HepG2 (cell line): ENCODE measurements at regions not wholly inside any gene's neighbourhood (a gene's known extent, or its start where the extent isn't known, plus 50 kb on each side); places are given as distances from the start of the nearest gene placed in this dataset.

Source experiments
- ATAC-seq: fragments of 200-7000 bp; cut with Tn5 transposase; 3 replicates; pipeline ENCODE4 v1.9.1; 2020; ENCODE audit warnings: mild to moderate bottlenecking, moderate library complexity
- BruUV-seq: library from RNA; stranded (reverse); fragments of 400-500 nt; replicated peaks from 2 replicates; lab custom pipeline; 2021; lab: Mats Ljungman, UMichigan
- CTCF ChIA-PET: fragments of 300-600 bp; formaldehyde crosslinking; extraction: SDS; loops from one replicate; lab custom pipeline; 2021; ENCODE audit warnings: low total read pairs, inconsistent platforms, low intra/inter-chr PET ratio; lab: Yijun Ruan, JAX
- POLR2A ChIA-PET: fragments of 350-600 bp; sonication (Branson Sonifier 250); formaldehyde crosslinking; loops from one replicate; lab custom pipeline; 2020; ENCODE audit warnings: antibody characterized with exemption, inconsistent platforms; lab: Yijun Ruan, JAX
- DNase-seq: peaks from one replicate; pipeline ENCODE4 v3.0.0-alpha.2; 2015; ENCODE audit warnings: low spot score
- FAIRE-seq: peaks from 3 replicates; lab custom pipeline; 2011; peaks lifted over from hg19 to GRCh38; lab: Jason Lieb, UNC
- H2AFZ ChIP-seq: one replicate; pipeline ENCODE4 v1.6.1; 2011; ENCODE audit warnings: low read length, inconsistent platforms
- H3K27ac ChIP-seq: fragments of 300-600 bp; 3 replicates; pipeline ENCODE4 v1.8.0; 2011; ENCODE audit warnings: mixed run types, mild to moderate bottlenecking, mixed read lengths, low read length, inconsistent platforms; ENCODE audit not compliant: insufficient read depth; ENCODE audit errors: extremely low read length
- H3K27me3 ChIP-seq, 2 experiments: fragments of 200-600 bp in 1 of 2; 2 replicates in 1 of 2; 3 replicates in 1 of 2; pipeline versions ENCODE4 v1.6.0 to v1.8.0; 2011; ENCODE audit warnings: low read length in 2 of 2, mild to moderate bottlenecking in 2 of 2, moderate library complexity in 2 of 2, inconsistent platforms in 1 of 2; ENCODE audit not compliant: insufficient read depth in 2 of 2, control insufficient read depth in 1 of 2
- H3K36me3 ChIP-seq, 2 experiments: fragments of 200-600 bp in 1 of 2; replicated peaks in 1 of 2; 2 replicates in 1 of 2; 3 replicates in 1 of 2; pipeline versions ENCODE4 v1.5.1 to v1.8.0; 2011; ENCODE audit warnings: low read length in 2 of 2, inconsistent platforms in 1 of 2; ENCODE audit not compliant: insufficient read depth in 2 of 2, control insufficient read depth in 1 of 2
- H3K4me1 ChIP-seq: 2 replicates; pipeline ENCODE4 v1.5.1; 2012; ENCODE audit warnings: low read length, inconsistent platforms; ENCODE audit not compliant: insufficient read depth
- H3K4me2 ChIP-seq: 2 replicates; pipeline ENCODE4 v1.6.0; 2011; ENCODE audit warnings: low read depth, low read length, inconsistent platforms
- H3K4me3 ChIP-seq, 3 experiments: fragments of 200-600 bp in 1 of 3; sonication (generic), shearing (Covaris generic) in 1 of 3; replicated peaks in 1 of 3; 2 replicates each; pipeline ENCODE4 v1.5.1; 2011 to 2016; ENCODE audit warnings: low read length in 3 of 3, inconsistent platforms in 2 of 3, low read depth in 2 of 3, mild to moderate bottlenecking in 2 of 3, control low read depth in 1 of 3, mixed read lengths in 1 of 3; ENCODE audit not compliant: insufficient read depth in 1 of 3
- H3K79me2 ChIP-seq: one replicate; pipeline ENCODE4 v1.6.1; 2011; ENCODE audit warnings: low read length, inconsistent platforms; ENCODE audit not compliant: insufficient read depth
- H3K9ac ChIP-seq: 2 replicates; pipeline ENCODE4 v1.6.0; 2011; ENCODE audit warnings: mild to moderate bottlenecking, low read depth, low read length, inconsistent platforms; ENCODE audit not compliant: insufficient read depth
- H3K9me3 ChIP-seq: 2 replicates; pipeline ENCODE4 v1.5.1; 2012; ENCODE audit warnings: mild to moderate bottlenecking, low read length
- H4K20me1 ChIP-seq: 2 replicates; pipeline ENCODE4 v1.6.0; 2011; ENCODE audit warnings: inconsistent platforms, mild to moderate bottlenecking, low read length, moderate library complexity; ENCODE audit not compliant: insufficient read depth
- ASH2L ChIP-seq: fragments of 300-600, 200-600 bp; sonication (generic); IDR thresholded peaks from 2 replicates; pipeline ENCODE4 v1.7.0; 2017; ENCODE audit warnings: low read depth, mild to moderate bottlenecking, moderate library complexity, mixed read lengths, low read length; ENCODE audit not compliant: insufficient read length
- ATF7-NPFF ChIP-seq: sonication (generic); formaldehyde crosslinking; IDR thresholded peaks from 2 replicates; pipeline ENCODE4 v1.8.1; 2023; ENCODE audit warnings: mild to moderate bottlenecking, low read depth, missing genetic modification reagents, moderate library complexity
- JUND ChIP-seq: sonication (generic); formaldehyde crosslinking; IDR thresholded peaks from 2 replicates; pipeline ENCODE4 v1.8.0; 2022; ENCODE audit warnings: mild to moderate bottlenecking, missing genetic modification reagents
- KDM5B ChIP-seq: sonication (generic); formaldehyde crosslinking; IDR thresholded peaks from 2 replicates; pipeline ENCODE4 v1.4.0; 2020; ENCODE audit warnings: missing genetic modification reagents, mild to moderate bottlenecking, borderline replicate concordance
- PITX1 ChIP-seq: sonication (generic); formaldehyde crosslinking; IDR thresholded peaks from 2 replicates; pipeline ENCODE4 v1.5.1; 2020; ENCODE audit warnings: mild to moderate bottlenecking, missing genetic modification reagents
- SALL2 ChIP-seq: sonication (generic); formaldehyde crosslinking; IDR thresholded peaks from 2 replicates; pipeline ENCODE4 v1.8.1; 2023; ENCODE audit warnings: mild to moderate bottlenecking, missing genetic modification reagents, inconsistent platforms
- SMYD3 ChIP-seq: sonication (generic); formaldehyde crosslinking; IDR thresholded peaks from 2 replicates; pipeline ENCODE4 v1.8.1; 2023; ENCODE audit warnings: mild to moderate bottlenecking, missing genetic modification reagents
- SSRP1 ChIP-seq: IDR thresholded peaks from 2 replicates; pipeline ENCODE4 v1.6.1; 2016; ENCODE audit warnings: control low read depth
- TSC22D2 ChIP-seq: sonication (generic); formaldehyde crosslinking; IDR thresholded peaks from 2 replicates; pipeline ENCODE4 v1.5.1; 2020; ENCODE audit warnings: missing genetic modification reagents, mild to moderate bottlenecking, borderline replicate concordance
- ZFP36 ChIP-seq: fragments of 150-350 bp; IDR thresholded peaks from 2 replicates; pipeline ENCODE4 v1.6.1; 2018; ENCODE audit warnings: borderline replicate concordance, low read length, low read depth; ENCODE audit not compliant: partially characterized antibody
- ZNF20 ChIP-seq: sonication (generic); formaldehyde crosslinking; IDR thresholded peaks from 2 replicates; pipeline ENCODE4 v1.4.0; 2020; ENCODE audit warnings: mild to moderate bottlenecking, moderate library complexity, missing genetic modification reagents
- WGBS: methylation state at CpG from one replicate; pipeline ENCODE4 v1.1.6; 2017; ENCODE audit warnings: low lambda C conversion rate; 5-methylcytosine and 5-hydroxymethylcytosine counted together
- in situ Hi-C: cut with HindIII; loops from 2 replicates; pipeline ENCODE4 v1.10.0; 2017; ENCODE audit warnings: low pct_unique_long_range_greater_than_20kb; ENCODE audit not compliant: extremely low pct_ligation_motif_present
- intact Hi-C: fragments of 100-400 bp; cut with micrococcal nuclease; formaldehyde crosslinking; loops from one replicate; pipeline ENCODE4 v1.10.0; 2022; ENCODE audit not compliant: unreplicated experiment
- TF ChIP-seq, protein P1 (sequence below): sonication (generic); formaldehyde crosslinking; IDR thresholded peaks from 2 replicates; pipeline ENCODE4 v1.4.0; 2020; ENCODE audit warnings: missing genetic modification reagents
- TF ChIP-seq, protein P2 (sequence below): sonication (generic); formaldehyde crosslinking; IDR thresholded peaks from 2 replicates; pipeline ENCODE4 v1.8.1; 2022; ENCODE audit warnings: low read depth, mild to moderate bottlenecking, missing genetic modification reagents
- TF ChIP-seq, protein P3 (sequence below): sonication (generic); formaldehyde crosslinking; IDR thresholded peaks from 2 replicates; pipeline ENCODE4 v1.4.0; 2020; ENCODE audit warnings: mild to moderate bottlenecking, missing genetic modification reagents

DNA sequence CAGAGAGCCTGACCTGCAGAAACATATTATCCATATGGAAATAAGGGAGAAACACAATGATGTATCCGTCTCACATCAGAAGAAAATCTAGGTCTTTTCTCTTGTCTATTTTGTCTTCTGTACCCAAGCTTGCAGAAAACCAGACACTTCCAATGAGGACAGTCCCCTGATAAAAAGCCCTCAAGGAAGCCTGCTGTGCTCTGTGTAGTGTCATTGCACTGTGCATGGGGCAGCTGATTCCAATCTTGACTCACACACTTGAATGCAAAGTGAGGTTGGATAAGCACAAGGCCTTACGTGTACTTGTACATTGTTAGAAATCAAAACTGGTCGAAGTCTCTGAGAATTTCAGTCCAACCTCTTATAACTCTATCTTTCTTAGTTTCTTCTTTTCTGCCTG lies 256.6 kb upstream of the MYOCD start:
- BruUV-seq: no TSS peak
- no peaks in the 10 kb centered on the region for H3K4me1 ChIP-seq
- H4K20me1 ChIP-seq: no peaks in the 10 kb centered on the region
- no peaks in the 10 kb centered on the region for H3K79me2 ChIP-seq
- in situ Hi-C loops: no loop called here
- DNase-seq: no peak
- no peaks in the 10 kb centered on the region; a peak in 1 of 5 replicates for H3K27me3 ChIP-seq
- no peak overlapping the region for H3K4me3 ChIP-seq
- 66% methylated on average over 3 of the region's 3 CpGs for WGBS
- no peaks in the 10 kb centered on the region for H3K36me3 ChIP-seq
- FAIRE-seq: no peak
- no peak for ATAC-seq
- intact Hi-C loops: no loop called here
- H3K9me3 ChIP-seq: no peaks in the 10 kb centered on the region
- no peak overlapping the region for H3K4me2 ChIP-seq
- ChIA-PET CTCF (no interaction called here), POLR2A (no interaction called here)
- no peak overlapping the region for H2AFZ ChIP-seq
- H3K9ac ChIP-seq: no peak overlapping the region
- no peak overlapping the region for H3K27ac ChIP-seq
- TF ChIP-seq ZNF20 (CRISPR knock-in tag) (no peak), ZFP36 (no peak), PITX1 (CRISPR knock-in tag) (no peak), TSC22D2 (no peak), KDM5B (CRISPR knock-in tag) (no peak), JUND (CRISPR knock-in tag) (no peak), SMYD3 (CRISPR knock-in tag) (no peak), ASH2L (no peak), SALL2 (CRISPR knock-in tag) (no peak), ATF7-NPFF (CRISPR knock-in tag) (no peak), SSRP1 (CRISPR knock-in tag) (no peak)
- TF ChIP-seq, protein P1, sequence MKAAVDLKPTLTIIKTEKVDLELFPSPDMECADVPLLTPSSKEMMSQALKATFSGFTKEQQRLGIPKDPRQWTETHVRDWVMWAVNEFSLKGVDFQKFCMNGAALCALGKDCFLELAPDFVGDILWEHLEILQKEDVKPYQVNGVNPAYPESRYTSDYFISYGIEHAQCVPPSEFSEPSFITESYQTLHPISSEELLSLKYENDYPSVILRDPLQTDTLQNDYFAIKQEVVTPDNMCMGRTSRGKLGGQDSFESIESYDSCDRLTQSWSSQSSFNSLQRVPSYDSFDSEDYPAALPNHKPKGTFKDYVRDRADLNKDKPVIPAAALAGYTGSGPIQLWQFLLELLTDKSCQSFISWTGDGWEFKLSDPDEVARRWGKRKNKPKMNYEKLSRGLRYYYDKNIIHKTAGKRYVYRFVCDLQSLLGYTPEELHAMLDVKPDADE (CRISPR knock-in tag): no peak
- TF ChIP-seq, protein P2, sequence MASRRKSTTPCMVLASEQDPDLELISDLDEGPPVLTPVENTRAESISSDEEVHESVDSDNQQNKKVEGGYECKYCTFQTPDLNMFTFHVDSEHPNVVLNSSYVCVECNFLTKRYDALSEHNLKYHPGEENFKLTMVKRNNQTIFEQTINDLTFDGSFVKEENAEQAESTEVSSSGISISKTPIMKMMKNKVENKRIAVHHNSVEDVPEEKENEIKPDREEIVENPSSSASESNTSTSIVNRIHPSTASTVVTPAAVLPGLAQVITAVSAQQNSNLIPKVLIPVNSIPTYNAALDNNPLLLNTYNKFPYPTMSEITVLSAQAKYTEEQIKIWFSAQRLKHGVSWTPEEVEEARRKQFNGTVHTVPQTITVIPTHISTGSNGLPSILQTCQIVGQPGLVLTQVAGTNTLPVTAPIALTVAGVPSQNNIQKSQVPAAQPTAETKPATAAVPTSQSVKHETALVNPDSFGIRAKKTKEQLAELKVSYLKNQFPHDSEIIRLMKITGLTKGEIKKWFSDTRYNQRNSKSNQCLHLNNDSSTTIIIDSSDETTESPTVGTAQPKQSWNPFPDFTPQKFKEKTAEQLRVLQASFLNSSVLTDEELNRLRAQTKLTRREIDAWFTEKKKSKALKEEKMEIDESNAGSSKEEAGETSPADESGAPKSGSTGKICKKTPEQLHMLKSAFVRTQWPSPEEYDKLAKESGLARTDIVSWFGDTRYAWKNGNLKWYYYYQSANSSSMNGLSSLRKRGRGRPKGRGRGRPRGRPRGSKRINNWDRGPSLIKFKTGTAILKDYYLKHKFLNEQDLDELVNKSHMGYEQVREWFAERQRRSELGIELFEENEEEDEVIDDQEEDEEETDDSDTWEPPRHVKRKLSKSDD (CRISPR knock-in tag): no peak
- TF ChIP-seq, protein P3, sequence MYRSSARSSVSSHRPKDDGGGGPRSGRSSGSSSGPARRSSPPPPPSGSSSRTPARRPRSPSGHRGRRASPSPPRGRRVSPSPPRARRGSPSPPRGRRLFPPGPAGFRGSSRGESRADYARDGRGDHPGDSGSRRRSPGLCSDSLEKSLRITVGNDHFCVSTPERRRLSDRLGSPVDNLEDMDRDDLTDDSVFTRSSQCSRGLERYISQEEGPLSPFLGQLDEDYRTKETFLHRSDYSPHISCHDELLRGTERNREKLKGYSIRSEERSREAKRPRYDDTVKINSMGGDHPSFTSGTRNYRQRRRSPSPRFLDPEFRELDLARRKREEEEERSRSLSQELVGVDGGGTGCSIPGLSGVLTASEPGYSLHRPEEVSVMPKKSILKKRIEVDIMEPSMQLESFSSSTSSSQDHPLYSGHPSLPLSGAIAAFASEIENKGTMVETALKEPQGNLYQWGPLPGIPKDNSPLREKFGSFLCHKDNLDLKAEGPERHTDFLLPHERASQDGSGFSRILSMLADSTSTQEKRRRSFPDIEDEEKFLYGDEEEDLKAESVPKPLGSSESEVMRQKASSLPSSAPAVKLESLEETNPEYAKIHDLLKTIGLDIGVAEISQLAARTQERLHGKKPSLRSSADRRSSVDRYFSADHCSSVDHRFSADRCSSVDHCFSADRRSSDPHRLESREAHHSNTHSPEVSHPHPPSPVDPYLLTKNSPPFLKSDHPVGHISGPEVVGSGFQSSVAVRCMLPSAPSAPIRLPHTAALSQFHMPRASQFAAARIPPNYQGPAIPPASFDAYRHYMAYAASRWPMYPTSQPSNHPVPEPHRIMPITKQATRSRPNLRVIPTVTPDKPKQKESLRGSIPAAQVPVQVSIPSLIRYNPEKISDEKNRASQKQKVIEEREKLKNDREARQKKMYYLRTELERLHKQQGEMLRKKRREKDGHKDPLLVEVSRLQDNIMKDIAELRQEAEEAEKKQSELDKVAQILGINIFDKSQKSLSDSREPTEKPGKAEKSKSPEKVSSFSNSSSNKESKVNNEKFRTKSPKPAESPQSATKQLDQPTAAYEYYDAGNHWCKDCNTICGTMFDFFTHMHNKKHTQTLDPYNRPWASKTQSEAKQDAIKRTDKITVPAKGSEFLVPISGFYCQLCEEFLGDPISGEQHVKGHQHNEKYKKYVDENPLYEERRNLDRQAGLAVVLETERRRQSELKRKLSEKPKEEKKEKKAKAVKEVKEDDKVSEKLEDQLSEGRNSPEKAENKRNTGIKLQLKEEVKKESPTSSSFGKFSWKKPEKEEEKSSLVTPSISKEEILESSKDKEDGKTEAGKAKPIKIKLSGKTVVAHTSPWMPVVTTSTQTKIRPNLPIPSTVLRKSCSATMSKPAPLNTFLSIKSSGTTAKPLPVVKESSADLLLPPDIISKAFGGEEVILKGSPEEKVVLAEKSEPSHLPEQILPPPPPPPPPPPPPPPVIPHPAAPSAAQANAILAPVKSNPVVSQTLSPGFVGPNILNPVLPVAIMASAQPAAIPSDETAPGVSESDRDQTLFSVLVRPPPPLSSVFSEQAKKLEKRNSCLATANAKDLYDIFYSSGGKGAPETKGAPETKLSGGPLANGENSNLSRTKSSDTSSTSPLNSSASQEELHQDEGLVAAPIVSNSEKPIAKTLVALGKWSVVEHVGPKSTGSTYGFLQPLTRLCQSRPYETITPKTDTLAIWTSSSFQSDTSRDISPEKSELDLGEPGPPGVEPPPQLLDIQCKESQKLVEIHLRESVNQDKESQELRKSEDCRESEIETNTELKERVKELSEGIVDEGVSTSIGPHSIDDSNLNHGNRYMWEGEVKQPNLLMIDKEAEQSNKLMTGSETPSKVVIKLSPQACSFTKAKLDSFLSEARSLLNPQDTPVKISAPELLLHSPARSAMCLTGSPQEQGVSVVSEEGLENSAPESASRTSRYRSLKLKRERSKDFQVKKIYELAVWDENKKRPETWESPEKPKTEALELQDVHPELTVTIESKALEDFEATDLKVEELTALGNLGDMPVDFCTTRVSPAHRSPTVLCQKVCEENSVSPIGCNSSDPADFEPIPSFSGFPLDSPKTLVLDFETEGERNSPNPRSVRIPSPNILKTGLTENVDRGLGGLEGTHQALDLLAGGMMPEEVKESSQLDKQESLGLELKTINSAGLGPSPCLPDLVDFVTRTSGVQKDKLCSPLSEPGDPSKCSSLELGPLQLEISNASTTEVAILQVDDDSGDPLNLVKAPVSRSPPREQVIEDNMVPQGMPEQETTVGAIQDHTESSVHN (CRISPR knock-in tag): no peak
